Breast epithelium (tissue), 3 donors: ENCODE measurements at regions not wholly inside any gene's neighbourhood (a gene's known extent, or its start where the extent isn't known, plus 50 kb on each side); places are given as distances from the start of the nearest gene placed in this dataset.
"Not testable (repeated sequence)": the region's sequence is repeated elsewhere in the genome, so short reads cannot be mapped to it uniquely, and the experiment has no call there.

Experiments used
- POLR2A ChIP-seq: fragments of 450-650 bp; IDR thresholded peaks from one replicate; pipeline ENCODE4 v1.6.1; 2016; ENCODE audit warnings: antibody characterized with exemption, mild to moderate bottlenecking, moderate library complexity
- POLR2AphosphoS5 ChIP-seq, 3 donors: sonication (generic); formaldehyde crosslinking; IDR thresholded peaks; one replicate each; pipeline ENCODE4 v1.6.1; 2017; ENCODE audit warnings: antibody characterized with exemption in 3 of 3

- TF ChIP-seq POLR2AphosphoS5 (IDR thresholded peaks at IDR 0.05); POLR2A: not testable (repeated sequence)
These were observed 1006.2 kb upstream of the FOXG1 start for GRCh38 chr14:27760367-27760766.
